NOMO-1 treated with DMSO at 0.1 percent for 48 hours (cell line): ENCODE measurements at regions not wholly inside any gene's neighbourhood (a gene's known extent, or its start where the extent isn't known, plus 50 kb on each side); places are given as distances from the start of the nearest gene placed in this dataset.

ENCODE experiments used
- DNase-seq: peaks from one replicate; lab custom pipeline; 2025; ENCODE audit not compliant: unreplicated experiment; lab: John Stamatoyannopoulos, UW

DNA sequence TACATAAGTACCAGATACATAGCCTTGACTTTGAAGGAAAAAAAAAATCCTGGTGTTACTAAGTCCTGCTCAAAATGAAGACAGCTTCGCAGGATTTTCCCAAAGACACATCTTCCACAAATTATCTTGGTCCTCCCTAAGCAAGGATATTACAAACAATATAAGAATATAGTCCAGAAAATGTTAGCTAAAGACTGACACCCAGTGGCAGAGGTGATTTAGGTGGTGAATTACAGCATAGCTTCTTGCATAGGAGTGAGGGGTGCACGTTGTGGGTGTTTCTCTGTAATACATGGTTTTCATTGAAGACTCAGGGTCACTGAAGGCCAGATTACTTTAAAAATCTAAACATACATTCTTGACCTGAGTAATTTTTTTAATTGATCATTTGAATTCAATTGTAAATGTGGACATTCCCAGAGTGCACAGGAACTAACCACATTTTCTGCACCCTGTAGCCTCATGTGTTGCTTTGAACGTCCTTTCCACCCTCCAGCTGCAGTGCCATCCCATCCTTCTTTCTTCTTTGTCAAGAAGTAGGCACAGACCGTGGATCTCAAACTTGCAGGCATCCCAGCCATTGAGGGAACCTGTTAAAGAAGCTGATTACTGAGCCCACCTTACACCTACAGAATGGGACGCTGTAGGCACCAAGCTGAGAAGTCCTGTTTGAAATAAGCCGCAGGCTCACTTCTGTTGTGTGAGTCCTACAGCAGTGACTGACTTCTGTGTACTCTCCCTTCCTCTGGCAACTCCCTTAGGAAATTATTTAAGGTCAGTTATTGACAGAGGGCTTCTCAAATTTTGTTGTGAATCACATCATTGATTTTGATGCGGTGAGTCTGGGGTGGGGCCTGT lies 102.6 kb downstream of the PERP start:
- peak; percentile 37 for DNase-seq

GRCh38 chr6:138005846-138006245 lies 101.4 kb downstream of the PERP start:
- DNase-seq = no peak

DNA sequence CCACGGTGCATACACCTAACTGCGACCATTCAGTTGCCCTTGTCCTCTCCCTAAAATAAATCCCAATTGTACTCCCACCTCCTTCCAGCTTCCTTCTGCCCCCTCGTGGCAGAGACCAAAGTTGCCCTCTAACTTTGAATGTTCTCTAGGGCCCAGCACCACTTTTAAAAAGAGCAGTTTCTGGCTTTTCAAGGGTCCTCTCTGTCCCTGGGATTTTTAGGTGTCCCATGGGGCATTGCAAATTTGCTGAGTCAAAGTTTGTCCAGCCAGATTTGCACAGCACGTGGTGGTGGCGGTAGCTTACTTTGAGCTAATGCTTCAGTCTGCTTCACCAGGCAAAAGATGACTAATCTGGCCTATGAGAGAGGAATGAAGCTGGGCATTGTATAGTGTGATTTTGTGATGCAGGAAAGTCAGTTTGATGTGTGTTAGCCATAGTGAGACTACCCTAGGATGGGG lies 100.2 kb downstream of the PERP start:
- DNase-seq = no peak

DNA sequence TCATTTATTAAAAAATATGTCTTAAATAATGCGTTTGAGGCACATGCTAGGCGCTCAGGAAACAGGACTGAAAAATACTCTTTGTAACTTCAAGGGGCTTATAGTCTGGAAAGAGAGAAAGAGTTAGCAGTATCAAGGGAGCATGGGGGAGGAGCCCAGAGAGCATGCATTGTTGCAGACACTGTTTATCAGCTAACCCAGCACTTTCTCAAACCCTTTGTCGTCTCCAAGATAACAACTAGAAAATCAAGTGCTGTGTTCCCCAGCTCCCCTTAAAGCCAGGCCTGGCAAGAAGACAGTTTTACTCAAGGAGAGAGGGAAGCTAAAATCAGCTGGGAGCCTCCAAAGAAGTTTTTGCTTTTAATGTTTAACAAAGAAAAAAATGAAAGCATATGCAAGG lies 98.4 kb downstream of the PERP start:
- DNase-seq = no peak

- no peak for DNase-seq
Measured at GRCh38 chr6:138011413-138011812, 95.8 kb downstream of the PERP start.

- DNase-seq = no peak
Measured at GRCh38 chr6:138012682-138013081, 94.5 kb downstream of the PERP start.

- no peak for DNase-seq
Measured at GRCh38 chr6:138013959-138014358, 93.3 kb downstream of the PERP start.

GRCh38 chr6:138017166-138017757 lies 90.0 kb downstream of the PERP start:
- DNase-seq = no peak

GRCh38 chr6:138018297-138018696 lies 88.9 kb downstream of the PERP start:
- no peak for DNase-seq

GRCh38 chr6:138025528-138025978 lies 81.7 kb downstream of the PERP start:
- DNase-seq = no peak

- DNase-seq = no peak
Measured at GRCh38 chr6:138026342-138026741, 80.9 kb downstream of the PERP start.

GRCh38 chr6:138028893-138029292 lies 78.3 kb downstream of the PERP start:
- no peak for DNase-seq

GRCh38 chr6:138030872-138031271 lies 76.3 kb downstream of the PERP start:
- DNase-seq = no peak

DNA sequence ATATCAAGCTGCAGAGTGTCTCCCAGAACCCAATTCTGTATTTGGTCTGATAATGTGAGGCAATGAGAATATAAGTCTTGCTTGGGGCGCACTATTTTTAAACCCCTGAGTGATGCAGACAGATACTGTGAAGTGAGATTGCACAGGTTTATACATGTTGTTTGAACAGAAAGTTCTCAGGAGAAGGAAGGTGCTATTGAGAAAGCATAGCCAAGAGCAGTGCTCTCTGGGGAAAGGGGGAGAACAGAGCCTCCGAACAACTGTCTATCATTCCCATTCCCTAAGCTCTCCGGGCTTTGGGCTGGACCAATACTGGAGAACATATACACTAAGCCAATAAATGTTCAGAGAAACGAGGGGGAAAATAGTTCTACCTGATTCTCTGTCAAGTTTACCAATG lies 75.8 kb downstream of the PERP start:
- DNase-seq = no peak

- no peak for DNase-seq
Measured at GRCh38 chr6:138031850-138032249, 75.4 kb downstream of the PERP start.

GRCh38 chr6:138032571-138032970 lies 74.6 kb downstream of the PERP start:
- DNase-seq = no peak

- no peak for DNase-seq
Measured at GRCh38 chr6:138034229-138034628, 73.0 kb downstream of the PERP start.

GRCh38 chr6:138035070-138035469 lies 72.1 kb downstream of the PERP start:
- DNase-seq = no peak

DNA sequence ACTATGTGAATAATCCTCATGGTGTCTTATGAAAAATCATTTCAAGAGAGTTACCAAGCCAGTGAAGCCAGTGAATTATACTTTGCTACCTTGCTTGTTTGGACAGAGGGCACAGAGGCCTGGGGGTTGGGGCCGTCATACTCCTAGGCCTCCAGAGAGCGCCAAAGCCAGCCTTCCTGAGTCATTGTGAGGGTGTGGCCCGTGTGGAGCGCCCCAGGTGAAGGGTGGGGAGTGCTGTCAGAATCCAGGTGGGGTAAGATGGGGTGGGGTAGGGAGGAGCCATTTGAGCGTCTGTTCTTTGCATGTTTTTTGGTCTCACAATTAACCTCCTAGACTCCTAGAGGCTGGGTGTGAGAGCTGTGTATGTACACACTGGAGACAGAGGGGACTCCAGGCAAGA lies 71.1 kb downstream of the PERP start:
- no peak for DNase-seq

DNA sequence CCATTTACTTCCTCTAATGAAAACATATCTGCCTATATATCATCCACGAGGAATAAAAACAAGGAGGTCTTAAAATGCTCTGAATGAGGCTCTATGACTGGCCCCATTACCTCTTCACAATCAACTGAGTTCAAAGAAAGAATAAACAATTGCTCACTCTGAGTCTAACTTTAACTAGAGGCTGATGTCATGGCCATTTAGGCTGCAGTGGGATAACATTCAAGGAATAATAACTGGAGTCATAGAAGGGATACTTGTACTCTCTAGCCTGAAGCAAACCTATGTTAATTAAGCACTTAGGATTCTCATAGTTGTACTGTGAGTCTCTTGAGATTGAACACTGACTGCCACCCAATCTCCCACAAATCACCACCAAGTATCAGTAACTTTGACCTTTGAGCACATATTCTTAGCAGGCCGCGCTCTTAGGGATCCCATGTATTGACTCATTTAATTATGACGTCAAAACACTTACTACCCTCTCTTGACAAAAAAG lies 70.2 kb downstream of the PERP start:
- no peak for DNase-seq

DNA sequence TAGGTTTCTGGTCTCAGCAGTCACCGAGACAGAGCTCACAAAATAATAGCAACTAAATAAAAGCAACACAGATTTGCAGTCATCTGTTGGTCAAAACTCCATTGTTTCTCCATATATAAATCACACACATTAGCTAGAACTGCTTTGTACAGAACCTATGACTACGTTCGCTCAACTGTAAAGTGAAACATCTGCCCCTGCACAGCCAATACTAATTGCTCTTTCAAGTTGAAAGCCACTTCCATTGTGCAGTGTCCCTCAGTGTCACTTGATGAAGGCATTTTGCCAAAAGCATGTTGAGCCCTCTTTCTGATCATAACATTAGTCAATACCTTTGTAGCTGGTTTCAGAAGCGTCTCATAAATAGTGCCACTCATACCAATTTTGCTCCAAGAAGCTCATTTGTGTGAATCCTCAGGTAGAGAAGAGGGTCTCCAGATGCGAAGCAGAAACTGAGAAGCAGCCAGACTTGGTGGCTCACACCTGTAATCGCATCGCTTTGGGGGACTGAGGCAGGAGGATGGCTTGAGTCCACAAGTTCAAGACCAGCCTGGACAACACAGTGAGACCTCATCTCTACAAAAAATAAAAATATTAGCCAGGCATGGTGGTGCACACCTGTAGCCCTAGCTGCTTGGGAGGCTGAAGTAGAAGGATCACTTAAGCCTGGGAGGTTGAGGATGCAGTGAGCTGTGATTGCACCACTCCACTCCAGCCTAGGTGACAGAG lies 68.9 kb downstream of the PERP start:
- no peak for DNase-seq
